GM21390 (cell line): ENCODE measurements at regions not wholly inside any gene's neighbourhood (a gene's known extent, or its start where the extent isn't known, plus 50 kb on each side); places are given as distances from the start of the nearest gene placed in this dataset.

Experiments used
- ATAC-seq: cut with Tn5 transposase; IDR thresholded peaks from one replicate; pipeline ENCODE4 v1.9.1; 2021; ENCODE audit not compliant: unreplicated experiment

DNA sequence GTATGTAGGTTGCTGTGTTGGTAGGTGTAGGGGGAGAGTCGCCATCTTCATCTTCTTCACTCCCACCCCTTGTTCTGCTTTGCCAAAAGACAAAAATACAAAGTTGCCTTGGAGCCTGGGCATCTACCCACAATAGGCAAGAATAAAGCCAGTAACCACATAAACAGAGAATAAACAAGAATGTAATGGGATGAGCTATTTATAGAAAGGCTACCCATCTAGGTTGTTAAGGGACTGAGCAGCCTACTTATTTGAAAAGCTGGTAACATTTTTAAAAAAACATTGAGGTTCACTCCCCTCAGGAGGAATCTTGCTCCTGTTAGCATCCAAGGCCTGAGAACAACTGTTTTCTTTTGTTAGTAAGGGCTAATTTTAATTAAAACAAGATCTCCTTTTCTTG lies 301.4 kb upstream of the STXBP5 start:
- no peak for ATAC-seq

DNA sequence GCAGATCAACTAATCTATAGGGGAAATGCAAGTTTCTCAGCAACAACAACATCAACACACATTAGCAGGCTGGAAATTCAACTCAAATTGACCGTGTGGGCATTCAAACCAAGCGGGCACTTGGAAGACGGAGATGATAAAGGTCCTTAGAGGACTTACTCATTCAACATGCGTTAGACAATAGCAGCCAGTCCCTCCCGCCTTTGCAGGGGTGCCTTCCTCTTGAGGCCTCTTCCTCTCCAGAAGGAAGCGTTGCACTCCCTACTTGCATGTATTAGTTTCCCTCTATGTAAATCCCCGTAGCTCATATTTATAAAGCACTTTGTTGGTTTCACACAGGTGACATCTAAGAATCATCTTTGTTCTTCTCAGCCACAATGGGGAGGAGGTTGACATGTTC lies 300.8 kb upstream of the STXBP5 start:
- ATAC-seq = no peak

DNA sequence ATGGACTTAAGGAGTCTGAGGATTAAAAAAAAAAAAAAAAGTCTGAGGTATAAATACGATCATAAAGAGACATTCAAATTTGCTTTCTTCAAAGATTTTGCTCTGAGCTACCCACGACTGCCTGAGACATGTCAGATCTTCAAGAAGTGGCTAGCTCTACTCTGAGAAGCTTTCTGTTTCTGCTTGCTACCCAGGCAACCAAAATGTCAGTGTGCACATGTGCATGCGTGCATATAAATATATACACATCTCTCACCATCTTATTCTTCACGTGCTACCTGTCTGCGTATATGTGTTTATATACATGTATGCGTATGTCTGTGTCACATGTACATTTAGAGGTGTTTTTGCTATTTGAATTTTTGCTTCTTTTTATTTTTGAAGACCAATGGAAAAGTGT lies 299.6 kb upstream of the STXBP5 start:
- no peak for ATAC-seq

DNA sequence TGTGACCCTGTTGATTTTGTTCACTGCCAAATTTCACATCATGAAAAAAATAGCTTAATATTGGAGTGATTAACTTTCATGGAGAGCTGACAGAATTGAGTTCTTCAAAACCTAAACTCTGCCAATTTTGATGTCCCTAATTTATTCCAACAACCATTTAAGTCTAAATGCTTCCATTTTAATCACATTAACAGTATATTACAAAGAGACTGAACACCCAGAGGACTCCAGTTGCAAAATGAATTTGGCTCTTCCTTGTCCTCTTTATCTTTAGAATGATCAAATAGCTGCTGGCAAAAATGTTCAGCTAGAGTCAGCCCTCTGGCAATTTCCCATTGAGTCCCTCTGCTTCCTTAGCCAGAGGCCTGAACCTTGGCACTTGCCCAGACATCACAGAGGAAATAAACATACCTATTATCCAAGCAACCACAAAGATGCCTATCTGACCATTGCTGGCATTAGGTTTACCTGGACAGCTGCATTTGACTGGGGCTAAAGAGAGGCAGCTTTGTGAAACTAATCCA lies 299.0 kb upstream of the STXBP5 start:
- ATAC-seq = no peak

DNA sequence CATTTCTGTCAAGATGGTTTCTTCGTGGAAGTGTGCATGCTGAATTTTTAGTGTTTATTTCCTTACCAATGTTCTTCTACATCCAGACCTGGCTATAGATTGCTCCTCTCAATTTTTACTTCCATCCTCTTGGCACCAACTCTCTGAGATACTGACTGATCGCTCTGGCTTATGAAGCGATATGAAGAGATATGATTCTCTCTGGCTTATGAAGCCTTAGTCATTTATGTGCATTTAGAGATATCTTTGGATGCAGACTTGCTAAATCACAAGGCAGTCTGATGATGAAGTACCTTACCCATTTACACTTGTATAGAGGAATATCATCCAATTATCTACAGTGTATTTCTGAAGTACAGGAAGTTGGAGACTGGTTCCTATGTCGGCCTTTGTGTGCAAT lies 295.4 kb upstream of the STXBP5 start:
- ATAC-seq = no peak

DNA sequence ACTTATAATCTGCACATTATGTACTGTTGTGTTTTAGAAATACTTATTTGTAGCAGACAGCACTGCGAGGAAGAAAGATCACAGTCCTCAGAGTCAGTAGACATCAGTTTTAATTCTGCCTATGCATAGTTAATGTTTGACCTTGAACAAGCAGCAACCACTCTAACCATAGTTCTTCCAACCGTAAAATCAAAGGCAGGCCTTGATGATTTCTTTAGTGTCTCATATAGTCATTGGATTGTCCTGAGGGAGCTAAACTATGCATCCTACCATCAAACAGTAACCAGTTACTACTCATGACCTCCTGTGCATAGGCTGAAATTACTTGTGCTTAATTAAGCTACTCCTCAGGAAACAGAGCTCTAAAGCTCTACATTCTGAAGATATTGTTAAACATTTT lies 294.8 kb upstream of the STXBP5 start:
- ATAC-seq = no peak

DNA sequence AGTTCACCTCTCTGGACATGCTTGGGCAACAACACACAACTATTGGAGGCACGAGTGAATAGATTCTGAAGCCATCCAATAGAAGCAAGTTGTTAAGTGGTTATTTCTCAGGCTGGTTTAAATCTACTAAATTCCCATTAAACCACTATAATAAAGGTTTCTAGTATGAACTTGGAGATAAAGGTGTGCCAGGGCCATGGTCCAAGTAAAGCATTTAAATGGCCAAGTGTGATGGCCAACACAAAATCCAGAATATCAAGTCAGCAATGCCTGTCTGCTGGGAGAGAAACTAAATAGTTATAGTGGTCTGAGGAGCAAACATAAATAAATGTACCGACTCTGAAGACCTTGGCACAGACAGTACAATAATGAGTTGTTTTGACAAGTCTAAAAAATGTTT lies 294.3 kb upstream of the STXBP5 start:
- no peak for ATAC-seq

DNA sequence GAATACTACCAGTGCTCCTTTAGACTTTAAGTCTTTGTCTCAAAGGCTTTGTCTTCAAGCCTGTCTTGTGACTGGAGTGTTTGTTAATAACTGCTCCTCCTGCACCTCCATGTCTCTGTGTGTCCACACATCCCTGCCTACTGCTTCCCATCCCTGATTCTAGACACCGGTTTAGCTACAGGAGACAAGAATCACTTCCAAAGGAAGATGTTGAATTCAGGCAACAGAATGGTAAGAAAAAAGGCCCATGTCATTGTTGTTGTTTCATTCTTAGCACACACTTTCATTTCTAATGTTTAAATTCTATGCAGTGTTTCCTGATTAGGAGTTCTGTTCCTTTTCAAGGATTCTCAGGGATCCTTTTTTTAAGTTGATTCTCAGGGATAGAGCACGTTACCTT lies 293.6 kb upstream of the STXBP5 start:
- ATAC-seq = no peak

DNA sequence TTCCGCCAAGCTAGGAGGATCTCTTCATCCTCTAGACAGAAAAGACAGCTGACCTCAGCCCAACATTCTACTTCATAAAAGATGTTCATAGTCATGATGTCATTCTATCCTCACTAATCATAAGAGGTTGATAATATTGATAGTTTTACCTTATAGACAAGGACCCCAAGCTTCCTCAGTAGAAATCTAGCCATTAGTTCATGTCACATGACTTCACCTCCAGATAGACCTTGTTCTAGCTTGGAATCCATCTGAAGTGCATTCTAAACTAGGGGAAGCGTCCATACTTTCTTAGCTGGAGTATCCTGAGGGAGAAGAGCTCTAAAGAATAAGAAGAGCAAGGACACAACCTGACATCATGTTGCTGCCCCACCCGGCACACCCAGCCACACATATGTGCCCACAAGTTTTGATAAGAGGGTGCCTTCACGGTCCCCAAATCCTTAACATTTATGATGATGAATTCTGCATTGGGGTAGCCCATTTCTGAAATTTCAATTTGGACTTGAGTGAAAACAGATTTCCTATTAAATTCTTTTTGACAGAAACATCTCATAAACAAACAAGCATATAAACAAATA lies 292.5 kb upstream of the STXBP5 start:
- no peak for ATAC-seq

DNA sequence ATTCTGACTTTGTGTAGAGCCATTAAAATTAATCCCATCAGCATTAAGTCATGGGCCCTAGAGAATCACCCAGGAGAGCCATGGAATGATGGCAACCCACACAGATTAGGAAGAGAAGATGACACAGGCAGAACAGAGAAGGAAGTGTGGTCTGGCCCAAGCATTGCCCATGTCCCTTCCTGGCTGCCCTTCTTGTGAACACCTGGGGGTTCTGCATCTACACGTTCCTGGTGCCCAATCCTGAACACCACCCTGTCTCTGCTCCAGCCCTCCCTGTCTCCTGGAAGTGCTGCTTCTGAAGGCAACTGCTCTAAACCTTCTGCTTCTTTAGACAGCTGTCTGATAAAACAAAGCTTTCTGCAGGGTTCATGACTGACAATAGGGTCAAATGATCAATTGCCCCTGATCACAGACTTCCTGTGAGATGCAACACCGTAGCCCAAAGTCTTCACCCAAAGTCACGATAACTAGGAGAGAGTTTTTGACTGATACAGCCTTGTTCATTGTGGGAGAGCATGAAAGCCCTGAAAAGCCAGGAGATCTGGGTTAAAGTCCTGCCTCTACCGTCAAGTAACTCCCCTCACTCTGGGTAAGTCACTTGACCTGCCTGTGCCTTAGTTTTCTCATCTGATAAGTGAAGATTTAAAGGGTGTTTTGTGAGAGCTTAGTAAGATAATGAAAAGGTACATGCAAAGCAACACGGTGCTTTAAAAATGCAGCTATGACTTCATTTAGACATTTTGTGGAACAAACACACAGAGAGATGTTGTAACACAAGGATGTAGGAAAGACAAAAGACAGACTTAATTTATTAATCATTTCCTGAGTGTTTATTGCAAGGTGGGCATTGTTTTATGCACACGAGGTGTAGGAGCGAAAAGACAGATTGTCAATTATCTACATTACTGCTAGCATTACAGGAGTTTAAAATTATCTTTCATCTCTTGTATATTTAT lies 291.2 kb upstream of the STXBP5 start:
- no peak for ATAC-seq

DNA sequence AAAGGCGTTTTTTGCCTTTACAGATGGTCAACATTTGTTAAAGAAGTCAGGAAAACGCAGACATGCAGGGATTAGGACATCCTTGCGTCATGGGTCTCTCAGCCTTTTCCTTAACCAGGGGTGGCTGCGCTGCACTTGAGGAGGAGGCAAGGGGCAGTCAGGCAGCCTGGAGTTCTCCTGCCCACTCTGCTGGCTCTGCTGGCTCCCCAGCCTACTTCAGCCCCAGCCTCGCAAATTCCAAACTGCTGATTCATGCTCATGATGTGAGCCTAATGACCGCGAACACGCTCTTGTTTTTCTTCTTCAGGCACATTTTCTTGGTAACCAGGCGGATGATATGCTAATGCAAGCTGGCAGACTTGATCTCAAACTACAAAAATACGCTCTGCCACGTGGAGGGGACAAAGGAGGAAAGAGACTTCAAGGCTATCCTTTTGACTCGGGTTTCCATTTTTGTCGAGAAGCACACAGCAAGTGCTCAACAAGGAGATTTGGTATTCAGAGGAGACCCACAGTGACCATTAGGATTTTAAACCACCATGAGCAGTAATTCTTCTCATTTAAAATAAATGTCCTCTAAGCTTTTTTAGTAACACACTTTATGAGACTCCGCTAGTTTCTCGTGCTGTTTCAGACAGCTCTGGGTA lies 290.3 kb upstream of the STXBP5 start:
- ATAC-seq = no peak

DNA sequence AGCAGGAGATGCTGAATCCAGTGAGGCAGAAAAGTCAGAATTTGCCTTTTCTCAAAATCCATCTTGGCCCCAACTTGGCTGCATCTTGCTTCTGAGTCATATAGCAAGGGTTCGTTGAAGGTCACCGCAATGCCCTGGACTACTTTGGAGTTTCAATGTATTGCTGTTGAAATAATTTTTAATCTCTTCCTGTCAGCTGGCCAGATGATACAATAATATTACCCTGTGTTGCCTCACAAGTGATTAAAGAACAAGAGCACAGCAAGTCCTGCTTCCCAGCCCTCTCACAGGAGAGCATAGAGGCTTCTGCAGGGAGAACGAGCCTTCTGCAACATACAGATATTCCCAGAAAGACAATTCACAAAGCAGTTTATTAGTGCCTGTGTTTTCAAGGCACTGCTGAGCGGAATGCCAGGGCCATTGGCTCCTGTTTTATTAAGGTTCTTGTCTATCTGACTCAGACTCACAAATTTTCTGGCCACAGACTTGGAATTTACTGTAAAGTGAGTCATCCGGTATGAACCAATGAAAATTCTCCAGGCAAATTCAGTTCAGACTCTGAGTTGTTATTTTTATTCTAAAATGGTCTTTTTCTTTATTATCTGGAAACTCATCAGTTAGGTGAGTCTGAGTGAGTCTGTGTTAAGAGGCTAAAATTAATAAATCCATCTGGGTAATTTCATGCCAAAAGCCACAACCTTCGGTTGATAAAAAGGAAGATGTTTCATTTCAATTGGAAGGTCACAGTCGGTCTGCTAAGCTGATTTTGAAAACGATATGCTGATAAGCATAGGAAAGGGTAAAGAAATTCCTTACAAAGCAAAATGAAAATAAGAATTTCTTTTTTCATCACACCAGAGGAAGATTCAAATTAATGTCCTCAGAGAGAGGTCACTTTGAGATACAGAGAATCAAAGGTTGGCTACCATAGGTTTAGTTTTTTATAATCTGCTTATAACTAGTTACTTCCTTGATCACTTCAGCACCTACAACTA lies 289.4 kb upstream of the STXBP5 start:
- no peak for ATAC-seq

DNA sequence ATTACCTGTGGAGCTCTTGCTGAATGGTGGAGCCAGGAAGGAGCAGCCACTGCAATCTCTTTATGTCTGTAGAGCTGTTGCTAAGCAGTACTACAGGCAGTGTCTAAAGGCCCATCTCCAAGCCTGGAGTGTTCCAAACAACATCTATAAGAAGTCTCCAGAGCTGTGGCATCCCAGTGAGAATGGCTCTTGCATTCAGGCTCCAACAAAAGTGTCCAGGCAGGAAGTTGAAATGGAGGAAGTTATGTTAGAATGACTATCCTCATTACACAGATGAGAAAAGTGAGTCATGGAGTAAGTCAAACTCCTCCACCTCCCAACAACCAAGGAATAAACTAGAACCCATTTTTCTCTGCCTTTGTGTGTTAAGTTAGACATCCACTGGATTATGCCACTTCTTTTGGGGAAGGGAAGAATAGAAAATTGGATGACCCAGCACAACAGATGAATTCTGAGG lies 288.5 kb upstream of the STXBP5 start:
- no peak for ATAC-seq

DNA sequence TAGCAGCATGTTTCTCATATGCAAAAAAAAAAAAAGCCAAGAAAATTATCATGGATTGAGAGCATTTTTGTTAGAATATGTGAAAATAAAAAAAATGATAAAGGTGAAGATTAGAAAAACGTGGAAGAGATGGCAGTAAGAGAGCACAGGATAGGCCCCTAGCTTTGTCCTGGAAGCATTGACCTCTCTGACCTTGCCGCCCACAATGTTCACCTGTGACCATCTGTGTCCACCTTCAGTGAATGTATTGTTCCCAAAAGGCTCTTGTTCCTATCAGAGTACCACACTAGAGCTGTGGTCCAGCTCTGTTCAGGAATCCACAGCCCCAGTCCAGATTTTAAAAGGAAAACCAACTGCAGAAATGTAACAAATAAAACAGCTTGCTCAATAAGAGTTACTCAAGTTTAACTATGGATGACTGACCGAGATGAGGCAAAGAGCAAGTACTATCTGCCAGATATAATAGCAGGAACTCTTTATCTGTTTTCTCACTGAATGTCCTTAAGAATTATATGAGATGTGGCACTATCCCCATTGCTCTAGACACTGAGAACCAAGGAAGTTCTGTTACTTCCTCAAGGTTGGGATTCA lies 287.7 kb upstream of the STXBP5 start:
- no peak for ATAC-seq

DNA sequence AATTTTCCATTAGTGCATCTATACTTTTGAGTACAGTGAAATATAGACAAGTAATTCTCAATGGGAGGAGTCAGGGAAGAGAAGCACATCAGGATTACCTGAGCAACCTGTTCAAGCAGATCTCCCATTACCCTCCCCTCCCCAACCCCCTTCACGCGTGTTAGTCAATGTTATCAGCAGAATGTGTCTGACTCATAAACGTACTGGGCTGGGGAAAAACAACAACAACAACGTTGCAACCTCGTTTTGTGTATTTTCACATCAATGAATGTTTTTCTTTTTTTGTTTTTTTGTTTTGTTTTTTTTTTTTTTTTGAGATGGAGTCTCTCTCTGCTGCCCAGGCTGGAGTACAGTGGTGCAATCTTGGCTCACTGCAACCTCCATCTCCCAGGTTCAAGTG lies 287.0 kb upstream of the STXBP5 start:
- no peak for ATAC-seq

DNA sequence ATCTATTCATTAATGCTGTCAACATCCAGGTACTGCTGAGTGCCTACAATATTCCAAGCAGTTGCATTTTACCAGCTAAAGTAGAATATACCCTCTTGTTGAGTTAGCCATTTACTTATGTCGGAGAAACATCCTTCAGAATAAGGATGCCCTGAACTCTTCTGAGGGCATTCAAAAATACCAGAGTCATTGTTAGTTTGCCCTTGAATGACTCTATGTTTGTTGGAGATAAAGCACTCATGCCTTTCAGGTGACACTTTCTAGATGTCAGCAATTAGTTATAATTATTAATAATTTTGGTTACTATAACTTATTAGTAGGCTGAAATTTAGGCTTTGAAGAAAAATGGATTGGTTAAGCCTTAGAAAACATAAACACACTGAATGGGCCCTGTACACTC lies 286.2 kb upstream of the STXBP5 start:
- no peak for ATAC-seq

DNA sequence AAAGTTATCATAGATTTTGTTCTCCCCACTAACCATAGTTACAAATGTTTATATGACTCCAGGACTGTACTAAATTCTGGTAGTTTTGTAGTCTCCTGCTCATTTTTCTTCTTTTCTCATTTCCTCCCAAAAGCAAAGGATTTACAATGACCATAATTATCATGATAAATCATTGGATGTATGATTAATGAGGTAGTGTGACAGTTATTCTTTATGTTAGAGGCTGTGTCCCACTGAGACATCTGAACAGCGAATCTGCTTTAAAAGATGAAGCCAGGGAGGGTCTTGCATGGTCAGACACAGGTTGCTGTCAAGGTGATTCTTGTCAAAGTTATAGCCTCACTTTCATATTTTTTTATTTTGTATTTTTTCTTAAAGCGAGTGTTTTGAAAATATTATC lies 285.2 kb upstream of the STXBP5 start:
- no peak for ATAC-seq

DNA sequence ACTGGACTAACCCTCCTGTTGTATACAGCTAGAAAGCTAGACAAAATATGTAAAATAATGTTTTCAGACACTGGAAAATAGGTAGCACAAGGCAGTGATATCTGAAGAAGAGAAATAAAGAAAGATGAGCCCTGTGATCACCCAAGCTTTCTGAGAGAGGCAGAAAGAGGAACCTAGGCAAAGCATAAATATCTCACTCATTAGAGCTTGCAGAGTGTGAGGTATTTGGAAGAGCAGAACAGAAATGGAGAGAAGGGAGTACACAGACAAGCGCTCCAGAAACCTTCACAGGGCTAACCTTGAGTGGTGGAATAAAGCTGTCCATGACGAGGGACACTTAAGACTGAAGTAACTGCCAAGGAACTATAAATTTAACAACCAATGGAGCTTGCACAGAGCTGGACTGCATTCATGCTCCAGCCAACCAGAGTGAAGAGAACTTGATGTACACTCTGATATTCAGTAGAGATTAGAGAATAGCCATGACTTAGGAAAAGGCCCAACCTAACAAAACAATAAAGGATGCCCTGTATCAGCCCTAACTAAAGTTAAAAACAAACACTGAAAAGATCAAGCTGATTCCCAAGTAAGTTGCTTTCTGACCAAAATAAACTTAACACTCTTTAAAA lies 280.9 kb upstream of the STXBP5 start:
- ATAC-seq = no peak

DNA sequence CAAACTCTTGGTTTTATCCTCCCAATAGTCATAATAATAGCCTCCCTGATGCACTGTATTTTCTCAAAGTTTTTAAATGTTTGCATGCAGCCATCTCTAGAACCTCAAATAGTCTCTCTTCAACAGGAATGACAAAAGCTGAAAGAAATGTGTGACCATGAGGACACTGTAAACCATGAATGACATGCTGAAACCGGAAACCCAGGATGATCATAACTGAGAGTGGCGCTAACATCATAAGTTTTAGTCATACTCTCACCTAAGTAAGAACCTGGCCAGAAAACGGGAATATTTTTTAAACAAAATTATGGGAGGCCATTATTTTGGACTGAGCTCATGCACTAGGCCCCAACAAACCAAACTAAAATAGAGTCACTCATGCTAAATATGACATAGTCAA lies 278.4 kb upstream of the STXBP5 start:
- no peak for ATAC-seq

DNA sequence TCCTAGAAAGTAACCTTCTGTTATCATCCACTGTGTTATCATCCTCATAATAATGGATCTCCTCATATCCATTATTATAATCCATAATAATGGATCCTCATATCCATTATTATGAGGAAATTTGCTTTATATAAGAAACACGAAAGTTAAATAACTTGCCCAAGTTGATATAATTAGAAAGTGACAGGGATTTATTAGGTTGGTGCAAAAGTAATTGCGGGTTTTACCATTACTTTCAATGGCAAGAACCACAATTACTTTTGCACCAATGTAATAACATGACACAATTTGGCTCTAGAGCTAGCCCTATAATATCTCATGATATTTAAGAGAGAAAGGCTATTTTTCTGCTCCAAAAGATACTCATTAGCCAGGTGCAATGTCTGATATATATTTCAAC lies 275.7 kb upstream of the STXBP5 start:
- ATAC-seq = no peak
